ENCODE measurements at regions not wholly inside any gene's neighbourhood (a gene's known extent, or its start where the extent isn't known, plus 50 kb on each side); places are given as distances from the start of the nearest gene placed in this dataset.

DNA sequence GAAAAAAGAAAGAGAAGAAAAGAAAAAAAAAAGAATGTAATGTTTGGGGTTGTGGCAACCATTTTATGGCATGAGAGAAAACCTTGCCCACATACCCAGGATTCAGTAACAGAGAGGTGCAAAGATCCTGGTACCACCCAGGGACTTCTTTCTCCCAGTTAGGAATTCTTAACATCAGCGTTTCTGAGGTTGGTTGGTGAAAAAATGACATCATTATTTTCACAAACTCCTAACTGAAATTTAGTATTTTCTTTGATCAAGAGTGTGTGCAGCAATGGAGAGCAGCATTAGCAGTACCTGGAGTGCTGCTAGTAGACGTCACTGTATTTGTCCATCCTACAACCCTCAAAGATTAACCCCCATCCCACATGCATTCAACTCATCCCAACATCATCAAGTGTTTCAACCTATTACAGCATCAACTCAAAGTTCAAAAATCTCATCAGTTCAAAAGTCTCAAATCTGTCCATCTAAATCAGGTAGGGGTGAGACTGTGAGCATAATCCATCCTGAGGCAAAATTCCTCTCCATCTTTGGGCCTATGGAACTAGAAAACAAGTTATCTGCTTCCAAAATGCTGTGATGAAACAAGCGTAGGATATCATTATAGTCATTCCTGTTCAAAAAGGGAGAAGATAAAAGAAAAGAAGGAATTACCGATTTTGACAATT, 60.1 kb upstream of the MSX2 start (continued):
- TF ChIP-seq, protein P1, sequence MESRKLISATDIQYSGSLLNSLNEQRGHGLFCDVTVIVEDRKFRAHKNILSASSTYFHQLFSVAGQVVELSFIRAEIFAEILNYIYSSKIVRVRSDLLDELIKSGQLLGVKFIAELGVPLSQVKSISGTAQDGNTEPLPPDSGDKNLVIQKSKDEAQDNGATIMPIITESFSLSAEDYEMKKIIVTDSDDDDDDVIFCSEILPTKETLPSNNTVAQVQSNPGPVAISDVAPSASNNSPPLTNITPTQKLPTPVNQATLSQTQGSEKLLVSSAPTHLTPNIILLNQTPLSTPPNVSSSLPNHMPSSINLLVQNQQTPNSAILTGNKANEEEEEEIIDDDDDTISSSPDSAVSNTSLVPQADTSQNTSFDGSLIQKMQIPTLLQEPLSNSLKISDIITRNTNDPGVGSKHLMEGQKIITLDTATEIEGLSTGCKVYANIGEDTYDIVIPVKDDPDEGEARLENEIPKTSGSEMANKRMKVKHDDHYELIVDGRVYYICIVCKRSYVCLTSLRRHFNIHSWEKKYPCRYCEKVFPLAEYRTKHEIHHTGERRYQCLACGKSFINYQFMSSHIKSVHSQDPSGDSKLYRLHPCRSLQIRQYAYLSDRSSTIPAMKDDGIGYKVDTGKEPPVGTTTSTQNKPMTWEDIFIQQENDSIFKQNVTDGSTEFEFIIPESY (IDR thresholded peaks at IDR 0.05; ENCODE audit: extremely low read depth, insufficient replicate concordance, low read length), result no peak
- TF ChIP-seq JUND (IDR thresholded peaks at IDR 0.05) (no peak), EZH2phosphoT487 (IDR thresholded peaks at IDR 0.05; ENCODE audit: borderline replicate concordance) (no peak)
- TF ChIP-seq, protein P2, sequence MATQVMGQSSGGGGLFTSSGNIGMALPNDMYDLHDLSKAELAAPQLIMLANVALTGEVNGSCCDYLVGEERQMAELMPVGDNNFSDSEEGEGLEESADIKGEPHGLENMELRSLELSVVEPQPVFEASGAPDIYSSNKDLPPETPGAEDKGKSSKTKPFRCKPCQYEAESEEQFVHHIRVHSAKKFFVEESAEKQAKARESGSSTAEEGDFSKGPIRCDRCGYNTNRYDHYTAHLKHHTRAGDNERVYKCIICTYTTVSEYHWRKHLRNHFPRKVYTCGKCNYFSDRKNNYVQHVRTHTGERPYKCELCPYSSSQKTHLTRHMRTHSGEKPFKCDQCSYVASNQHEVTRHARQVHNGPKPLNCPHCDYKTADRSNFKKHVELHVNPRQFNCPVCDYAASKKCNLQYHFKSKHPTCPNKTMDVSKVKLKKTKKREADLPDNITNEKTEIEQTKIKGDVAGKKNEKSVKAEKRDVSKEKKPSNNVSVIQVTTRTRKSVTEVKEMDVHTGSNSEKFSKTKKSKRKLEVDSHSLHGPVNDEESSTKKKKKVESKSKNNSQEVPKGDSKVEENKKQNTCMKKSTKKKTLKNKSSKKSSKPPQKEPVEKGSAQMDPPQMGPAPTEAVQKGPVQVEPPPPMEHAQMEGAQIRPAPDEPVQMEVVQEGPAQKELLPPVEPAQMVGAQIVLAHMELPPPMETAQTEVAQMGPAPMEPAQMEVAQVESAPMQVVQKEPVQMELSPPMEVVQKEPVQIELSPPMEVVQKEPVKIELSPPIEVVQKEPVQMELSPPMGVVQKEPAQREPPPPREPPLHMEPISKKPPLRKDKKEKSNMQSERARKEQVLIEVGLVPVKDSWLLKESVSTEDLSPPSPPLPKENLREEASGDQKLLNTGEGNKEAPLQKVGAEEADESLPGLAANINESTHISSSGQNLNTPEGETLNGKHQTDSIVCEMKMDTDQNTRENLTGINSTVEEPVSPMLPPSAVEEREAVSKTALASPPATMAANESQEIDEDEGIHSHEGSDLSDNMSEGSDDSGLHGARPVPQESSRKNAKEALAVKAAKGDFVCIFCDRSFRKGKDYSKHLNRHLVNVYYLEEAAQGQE (IDR thresholded peaks at IDR 0.05; ENCODE audit: low read depth), result no peak

DNA sequence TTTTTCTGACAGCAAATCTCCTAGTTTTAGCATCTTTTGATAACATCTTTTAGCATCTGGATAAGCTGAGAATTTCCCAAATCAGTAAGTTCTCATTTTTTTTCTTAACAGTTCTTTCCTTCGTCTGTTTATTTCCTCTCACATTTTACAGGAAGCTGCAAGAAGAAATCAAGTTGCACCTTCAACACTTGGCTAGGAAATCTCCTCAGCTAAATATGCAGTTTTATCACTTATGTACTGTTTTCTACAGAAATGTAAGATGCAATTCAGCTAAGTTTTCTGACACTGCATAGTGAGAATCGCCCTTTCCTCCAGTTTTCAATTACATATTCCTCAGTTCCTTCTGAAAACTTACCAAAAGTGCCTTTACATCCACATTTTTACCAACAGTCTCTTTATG, 59.0 kb upstream of the MSX2 start:
- DNase-seq (ENCODE audit: low read depth, low spot score) (no peak), ATAC-seq (no peak)
- BruUV-seq (replicated peaks), result no TSS peak
- TF ChIP-seq, protein P3, sequence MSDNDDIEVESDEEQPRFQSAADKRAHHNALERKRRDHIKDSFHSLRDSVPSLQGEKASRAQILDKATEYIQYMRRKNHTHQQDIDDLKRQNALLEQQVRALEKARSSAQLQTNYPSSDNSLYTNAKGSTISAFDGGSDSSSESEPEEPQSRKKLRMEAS (IDR thresholded peaks at IDR 0.05), result no peak
- TF ChIP-seq SIN3A (IDR thresholded peaks at IDR 0.05; ENCODE audit: low read depth), result no peak
- TF ChIP-seq EZH2phosphoT487 (IDR thresholded peaks at IDR 0.05; ENCODE audit: borderline replicate concordance), result no peak
- no peak for TF ChIP-seq CEBPB (IDR thresholded peaks at IDR 0.05; ENCODE audit: low read depth)
- TF ChIP-seq, protein P2 (IDR thresholded peaks at IDR 0.05; ENCODE audit: low read depth), result no peak
- no peak for TF ChIP-seq POLR2AphosphoS5 (IDR thresholded peaks at IDR 0.05; ENCODE audit: low read depth, low read length)
- Histone ChIP-seq H4K20me1 (ENCODE audit: insufficient read depth) (no peaks in the 10 kb centered on the region), H3K9ac (ENCODE audit: low read length) (no peak overlapping the region), H3K9me2 (ENCODE audit: insufficient read depth) (no peaks in the 10 kb centered on the region), H3K9me3 (ENCODE audit: control insufficient read depth in 1 of 2, insufficient read depth in 1 of 2, low read depth in 1 of 2, low read length in 2 of 2) (no peaks in the 10 kb centered on the region), H3K27ac (ENCODE audit: low read depth, low read length) (no peak overlapping the region), H2AFZ (ENCODE audit: low read depth, low read length, poor library complexity, severe bottlenecking) (no peak overlapping the region), H3K27me3 (ENCODE audit: insufficient read depth, low read length) (no peaks in the 10 kb centered on the region; the same call in 1 of the 2 replicates), H3K36me3 (ENCODE audit: control insufficient read depth in 1 of 2, insufficient read depth in 2 of 2, low read length in 2 of 2) (no peaks in the 10 kb centered on the region), H3K79me2 (ENCODE audit: insufficient read depth, low read length) (no peaks in the 10 kb centered on the region), H3K4me1 (ENCODE audit: control insufficient read depth in 1 of 2, insufficient read depth in 2 of 2, low read length in 2 of 2) (peaks cover 3 to 10% of the 10 kb centered on the region in 2 experiments; a peak in 3 of 4 replicates), H3K4me2 (ENCODE audit: low read length) (no peak overlapping the region), H3K4me3 (replicated peaks in 1 of 2; ENCODE audit: low read depth in 1 of 2, low read length in 2 of 2) (no peak overlapping the region)
- RAD21 ChIA-PET (ENCODE audit: low non-redundant PET in 1 of 2, low total read pairs in 2 of 2, uncharacterized antibody in 2 of 2, unreplicated experiment in 2 of 2), result no interaction called here
- CTCF ChIA-PET, result no interaction called here
- intact Hi-C loops (cut with micrococcal nuclease), result no loop called here
- POLR2A ChIA-PET, result no interaction called here

Measured in HCT116 (cell line).